ENCODE measurements at regions not wholly inside any gene's neighbourhood (a gene's known extent, or its start where the extent isn't known, plus 50 kb on each side); places are given as distances from the start of the nearest gene placed in this dataset.

DNA sequence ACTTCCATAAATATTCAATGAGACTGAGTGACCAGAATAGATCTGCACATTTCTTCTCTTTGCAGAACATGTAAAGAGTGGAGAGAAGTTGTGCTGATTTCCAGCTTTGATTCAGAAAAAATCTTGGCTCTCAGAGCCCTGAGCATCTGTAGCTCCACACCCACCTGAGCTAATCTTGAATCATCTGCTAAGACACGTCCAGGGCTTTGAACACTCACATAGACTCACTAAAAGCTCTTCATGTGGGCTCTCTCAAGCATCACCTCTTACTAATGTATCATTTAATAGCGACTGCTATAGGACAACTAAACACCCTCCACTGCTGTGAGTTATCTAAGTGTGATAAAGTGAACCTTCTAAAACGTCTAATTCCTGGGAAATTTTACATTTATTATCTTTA is 147.7 kb upstream of the GRIA3 start:
- Histone ChIP-seq H3K4me3 (replicated peaks in 1 of 3) (no peak overlapping the region), H3K4me1 (no peaks in the 10 kb centered on the region), H3K9me3 (no peaks in the 10 kb centered on the region), H3K36me3 (no peaks in the 10 kb centered on the region), H3K27me3 (no peaks in the 10 kb centered on the region), H3K27ac (no peak overlapping the region)
- 40 to 50% methylated on average over 3 of the region's 3 CpGs for WGBS, 2 donors
- no peak for DNase-seq
- TF ChIP-seq POLR2A (IDR thresholded peaks at IDR 0.05) = no peak
- TF ChIP-seq, protein P1, sequence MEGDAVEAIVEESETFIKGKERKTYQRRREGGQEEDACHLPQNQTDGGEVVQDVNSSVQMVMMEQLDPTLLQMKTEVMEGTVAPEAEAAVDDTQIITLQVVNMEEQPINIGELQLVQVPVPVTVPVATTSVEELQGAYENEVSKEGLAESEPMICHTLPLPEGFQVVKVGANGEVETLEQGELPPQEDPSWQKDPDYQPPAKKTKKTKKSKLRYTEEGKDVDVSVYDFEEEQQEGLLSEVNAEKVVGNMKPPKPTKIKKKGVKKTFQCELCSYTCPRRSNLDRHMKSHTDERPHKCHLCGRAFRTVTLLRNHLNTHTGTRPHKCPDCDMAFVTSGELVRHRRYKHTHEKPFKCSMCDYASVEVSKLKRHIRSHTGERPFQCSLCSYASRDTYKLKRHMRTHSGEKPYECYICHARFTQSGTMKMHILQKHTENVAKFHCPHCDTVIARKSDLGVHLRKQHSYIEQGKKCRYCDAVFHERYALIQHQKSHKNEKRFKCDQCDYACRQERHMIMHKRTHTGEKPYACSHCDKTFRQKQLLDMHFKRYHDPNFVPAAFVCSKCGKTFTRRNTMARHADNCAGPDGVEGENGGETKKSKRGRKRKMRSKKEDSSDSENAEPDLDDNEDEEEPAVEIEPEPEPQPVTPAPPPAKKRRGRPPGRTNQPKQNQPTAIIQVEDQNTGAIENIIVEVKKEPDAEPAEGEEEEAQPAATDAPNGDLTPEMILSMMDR (IDR thresholded peaks at IDR 0.05) = no peak
- intact Hi-C loops (cut with DNase I) = no loop called here

DNA sequence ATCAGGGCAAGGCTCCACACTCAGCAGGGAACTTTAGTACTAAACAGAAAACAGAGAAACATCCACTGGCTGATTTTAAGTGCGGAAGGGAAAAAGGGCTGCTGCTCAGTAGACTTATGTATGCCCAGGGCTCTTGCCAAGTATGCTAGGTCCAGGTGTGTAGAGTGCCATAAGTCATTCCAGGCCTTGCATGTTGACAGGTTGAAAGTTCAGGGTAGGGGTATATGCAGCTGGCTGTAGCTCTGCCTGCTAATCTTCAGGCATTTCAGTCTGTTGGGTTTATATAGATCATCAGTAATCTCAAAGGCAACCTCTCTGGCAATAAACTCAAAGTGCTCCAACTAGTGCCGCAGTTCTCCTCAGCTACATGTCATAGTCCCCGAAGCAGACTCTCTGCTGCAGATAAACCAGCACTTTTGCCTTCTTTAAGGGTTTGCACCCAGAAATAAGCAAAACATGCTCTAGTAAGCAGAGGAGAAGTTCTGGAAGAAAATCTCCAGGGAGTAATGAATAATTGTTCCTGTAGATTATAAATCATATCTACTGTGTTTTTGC is 134.9 kb upstream of the GRIA3 start:
- Histone ChIP-seq H3K4me3 (replicated peaks in 1 of 3) (no peak overlapping the region), H3K27ac (no peak overlapping the region), H3K27me3 (no peaks in the 10 kb centered on the region), H3K4me1 (no peaks in the 10 kb centered on the region), H3K36me3 (no peaks in the 10 kb centered on the region), H3K9me3 (no peaks in the 10 kb centered on the region)
- intact Hi-C loops (cut with DNase I) = no loop called here
- 71 to 74% methylated on average over 3 of the region's 3 CpGs for WGBS, 2 donors
- DNase-seq = no peak
- TF ChIP-seq POLR2A (IDR thresholded peaks at IDR 0.05) = no peak
- TF ChIP-seq, protein P1 (IDR thresholded peaks at IDR 0.05) = no peak

DNA sequence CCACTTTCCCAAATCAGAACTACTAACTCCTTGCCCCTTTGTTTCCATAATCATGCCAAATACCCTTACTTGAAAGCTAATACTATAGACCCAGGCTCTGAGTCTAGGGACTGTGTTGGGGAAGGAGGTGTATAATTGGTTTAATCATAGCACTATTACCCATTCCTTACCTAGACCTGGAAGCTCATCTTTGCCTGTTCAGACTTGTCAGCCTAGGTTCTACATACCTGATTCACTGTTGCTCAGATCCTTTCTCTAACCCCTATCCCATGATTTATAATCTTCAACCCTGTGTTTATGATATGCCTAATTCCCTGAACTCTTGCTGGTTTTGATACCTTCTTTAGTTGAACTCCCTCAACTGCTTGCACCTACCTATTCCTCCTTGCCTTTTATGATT is 123.1 kb upstream of the GRIA3 start:
- Histone ChIP-seq H3K27ac (no peak overlapping the region), H3K36me3 (no peaks in the 10 kb centered on the region), H3K27me3 (no peaks in the 10 kb centered on the region), H3K9me3 (no peaks in the 10 kb centered on the region), H3K4me1 (no peaks in the 10 kb centered on the region), H3K4me3 (replicated peaks in 1 of 3) (no peak overlapping the region)
- TF ChIP-seq, protein P1 (IDR thresholded peaks at IDR 0.05) = no peak
- no peak for DNase-seq
- intact Hi-C loops (cut with DNase I) = no loop called here

DNA sequence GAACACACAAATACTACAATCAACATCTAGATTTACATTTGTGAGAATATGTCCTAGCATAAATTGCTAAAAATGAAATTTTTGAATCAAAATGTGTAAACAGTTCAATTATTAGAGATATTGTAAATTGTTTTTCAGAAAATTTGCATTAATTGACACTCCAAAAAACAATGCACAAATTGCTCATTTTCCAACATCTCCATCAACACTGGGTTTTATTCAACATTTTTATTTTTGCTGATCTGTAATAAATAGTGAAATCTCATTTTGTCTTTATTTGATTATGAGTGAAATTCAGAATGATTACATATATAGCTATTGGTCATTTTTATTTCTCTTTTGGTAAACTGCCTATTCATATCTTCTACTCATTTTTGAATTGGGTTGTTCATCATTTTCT is 120.0 kb upstream of the GRIA3 start:
- Histone ChIP-seq H3K27me3 (no peaks in the 10 kb centered on the region), H3K9me3 (no peaks in the 10 kb centered on the region), H3K4me3 (replicated peaks in 1 of 3) (no peak overlapping the region), H3K4me1 (no peaks in the 10 kb centered on the region), H3K27ac (no peak overlapping the region), H3K36me3 (no peaks in the 10 kb centered on the region)
- intact Hi-C loops (cut with DNase I) = no loop called here
- TF ChIP-seq, protein P1 (IDR thresholded peaks at IDR 0.05) = no peak
- no peak for TF ChIP-seq POLR2A (IDR thresholded peaks at IDR 0.05)
- DNase-seq = no peak

DNA sequence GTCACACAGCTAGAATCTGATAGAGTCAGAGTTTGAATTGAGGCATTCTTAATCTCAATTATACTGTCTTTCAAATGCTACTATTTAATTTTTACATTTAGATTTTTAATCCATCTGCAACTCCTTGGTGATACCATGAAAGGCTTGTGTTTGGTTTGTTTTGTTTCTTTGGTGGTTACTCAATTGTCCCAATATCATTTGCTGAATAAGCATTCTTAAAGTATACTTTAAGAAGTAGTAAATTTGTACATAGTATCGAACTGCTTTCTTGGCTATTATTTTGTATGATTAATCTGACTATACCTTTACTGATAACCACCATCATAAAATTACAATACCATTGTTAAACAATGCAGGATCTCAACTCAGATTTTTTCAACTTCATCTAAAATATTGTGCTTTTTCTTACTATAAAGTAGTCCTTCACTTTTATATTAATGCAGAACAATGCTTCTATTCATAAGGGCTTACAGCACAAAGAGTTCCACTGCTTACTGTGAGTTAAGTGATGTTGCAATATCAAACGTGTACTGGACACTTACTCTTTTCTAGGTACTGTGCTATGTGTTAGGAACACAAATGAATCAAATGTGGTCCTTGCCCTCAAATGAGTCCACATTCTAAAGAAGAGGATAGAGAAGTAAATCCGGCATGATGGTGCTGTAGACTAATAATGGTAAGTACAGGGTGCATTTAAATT is 111.2 kb upstream of the GRIA3 start:
- H3K27me3 ChIP-seq = no peaks in the 10 kb centered on the region
- H3K4me3 ChIP-seq (replicated peaks in 1 of 3) = no peak overlapping the region
- no peaks in the 10 kb centered on the region for H3K9me3 ChIP-seq
- H3K27ac ChIP-seq = no peak overlapping the region
- TF ChIP-seq, protein P1 (IDR thresholded peaks at IDR 0.05) = no peak
- H3K4me1 ChIP-seq = no peaks in the 10 kb centered on the region
- DNase-seq = no peak
- H3K36me3 ChIP-seq = no peaks in the 10 kb centered on the region
- intact Hi-C loops (cut with DNase I) = no loop called here
- WGBS, 2 donors = 70 to 80% methylated on average over 3 of the region's 3 CpGs

All from thyroid gland (tissue), 4 donors.